ENCODE measurements at regions not wholly inside any gene's neighbourhood (a gene's known extent, or its start where the extent isn't known, plus 50 kb on each side); places are given as distances from the start of the nearest gene placed in this dataset.

GRCh38 chr9:85108229-85108628 lies 438.7 kb downstream of the NTRK2 start:
- intact Hi-C loops (cut with DNase I; ENCODE audit: low total_unique reads), result no loop called here
- no peak overlapping the region for H3K4me3 ChIP-seq
- DNase-seq, result no peak
- 77 to 90% (median 87%) methylated on average over 6 of the region's 6 CpGs for whole genome bisulfite sequencing, 5 donors
- no peaks in the 10 kb centered on the region for H3K9me3 ChIP-seq
- no peaks in the 10 kb centered on the region for H3K4me1 ChIP-seq
- no peaks in the 10 kb centered on the region for H3K27me3 ChIP-seq
- H3K27ac ChIP-seq, result no peak overlapping the region
- TF ChIP-seq POLR2A (IDR thresholded peaks at IDR 0.05), result no peak
- TF ChIP-seq POLR2AphosphoS5 (IDR thresholded peaks at IDR 0.05), result no peak
- TF ChIP-seq EP300 (IDR thresholded peaks at IDR 0.05), result no peak
- no peak for TF ChIP-seq CTCF (IDR thresholded peaks at IDR 0.05)
- H3K36me3 ChIP-seq, result no peaks in the 10 kb centered on the region

GRCh38 chr9:85089188-85089969 lies 419.9 kb downstream of the NTRK2 start:
- no peak for TF ChIP-seq POLR2AphosphoS5 (IDR thresholded peaks at IDR 0.05)
- TF ChIP-seq CTCF (IDR thresholded peaks at IDR 0.05), result no peak
- Histone ChIP-seq H3K9me3 (no peaks in the 10 kb centered on the region), H3K4me3 (no peak overlapping the region), H3K27ac (no peak overlapping the region), H3K36me3 (no peaks in the 10 kb centered on the region), H3K27me3 (no peaks in the 10 kb centered on the region), H3K4me1 (no peaks in the 10 kb centered on the region)
- DNase-seq, result no peak
- intact Hi-C loops (cut with DNase I; ENCODE audit: low total_unique reads), result no loop called here
- 55 to 64% (median 58%) methylated on average over 2 of the region's 2 CpGs for WGBS, 5 donors

GRCh38 chr9:85081963-85082362 lies 412.4 kb downstream of the NTRK2 start:
- DNase-seq, result no peak
- Histone ChIP-seq H3K36me3 (no peaks in the 10 kb centered on the region), H3K4me1 (no peaks in the 10 kb centered on the region), H3K4me3 (no peak overlapping the region), H3K27me3 (no peaks in the 10 kb centered on the region), H3K9me3 (no peaks in the 10 kb centered on the region), H3K27ac (no peak overlapping the region)
- intact Hi-C loops (cut with DNase I; ENCODE audit: low total_unique reads), result no loop called here
- WGBS, 5 donors, result 74 to 90% (median 86%) methylated on average over 3 of the region's 3 CpGs
- no peak for TF ChIP-seq EP300 (IDR thresholded peaks at IDR 0.05)
- no peak for TF ChIP-seq CTCF (IDR thresholded peaks at IDR 0.05)
- no peak for TF ChIP-seq POLR2AphosphoS5 (IDR thresholded peaks at IDR 0.05)
- TF ChIP-seq POLR2A (IDR thresholded peaks at IDR 0.05), result no peak

DNA sequence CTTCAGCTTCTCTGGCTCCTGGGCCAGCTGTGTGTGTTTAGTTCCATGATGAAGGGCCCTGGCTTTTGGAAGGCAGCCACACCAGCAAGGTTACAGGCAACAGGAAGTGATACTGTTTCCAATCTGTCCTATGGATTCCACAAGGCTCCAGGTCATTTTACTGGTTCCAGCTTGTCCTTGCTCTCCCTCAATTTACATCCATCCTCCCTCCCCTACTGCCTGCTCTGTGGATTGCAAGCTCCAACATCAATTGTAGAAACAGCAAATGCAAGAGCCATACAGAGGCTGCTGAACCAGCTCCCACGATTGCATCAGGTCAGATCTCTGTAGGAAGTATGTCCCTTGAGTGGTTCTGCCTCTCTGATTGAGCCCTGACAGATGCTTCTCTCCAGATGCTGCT lies 409.8 kb downstream of the NTRK2 start:
- TF ChIP-seq EP300 (IDR thresholded peaks at IDR 0.05) (no peak), CTCF (IDR thresholded peaks at IDR 0.05) (no peak), POLR2A (IDR thresholded peaks at IDR 0.05) (no peak), POLR2AphosphoS5 (IDR thresholded peaks at IDR 0.05) (no peak)
- H3K36me3 ChIP-seq, result no peaks in the 10 kb centered on the region
- 53 to 75% (median 67%) methylated on average over 1 of the region's 1 CpG for WGBS, 5 donors
- no peaks in the 10 kb centered on the region for H3K27me3 ChIP-seq
- DNase-seq, result no peak
- H3K4me1 ChIP-seq, result no peaks in the 10 kb centered on the region
- H3K9me3 ChIP-seq, result no peaks in the 10 kb centered on the region
- H3K4me3 ChIP-seq, result no peak overlapping the region
- intact Hi-C loops (cut with DNase I; ENCODE audit: low total_unique reads), result no loop called here
- H3K27ac ChIP-seq, result no peak overlapping the region
